HT1080 (cell line): ENCODE measurements at regions not wholly inside any gene's neighbourhood (a gene's known extent, or its start where the extent isn't known, plus 50 kb on each side); places are given as distances from the start of the nearest gene placed in this dataset.
A peak's percentile ranks its signal among the peaks of the same experiment; 100 is the strongest.

Experiments used
- DNase-seq: peaks from one replicate; pipeline ENCODE4 v3.0.0-alpha.2; 2015; ENCODE audit warnings: low read depth

- DNase-seq, result no peak
These were observed 362.8 kb upstream of the RGMA start for GRCh38 chr15:93451822-93452221.

- DNase-seq, result no peak
These were observed 362.3 kb upstream of the RGMA start for GRCh38 chr15:93451265-93451664.

- no peak for DNase-seq
These were observed 360.8 kb upstream of the RGMA start for GRCh38 chr15:93449798-93450197.

DNA sequence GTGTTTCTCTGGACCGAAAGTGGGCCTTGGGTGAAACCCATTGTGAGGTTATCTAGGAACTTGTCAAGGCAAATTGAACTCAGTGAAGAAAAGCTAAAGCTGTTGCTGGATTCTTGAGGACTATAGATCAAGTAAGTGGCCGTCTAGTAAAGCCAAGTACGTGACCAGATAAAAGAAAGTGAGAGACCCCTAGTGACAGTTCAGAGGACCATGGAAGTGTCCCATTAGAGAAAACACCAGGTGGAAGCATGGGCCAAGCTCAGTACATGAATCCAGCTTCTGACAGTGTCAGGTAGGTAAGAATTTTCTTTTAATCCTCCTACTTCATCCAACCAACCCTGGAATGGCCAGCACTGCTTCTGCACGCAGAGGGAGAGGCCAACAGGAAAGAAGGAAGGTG lies 349.3 kb upstream of the RGMA start:
- no peak for DNase-seq

DNA sequence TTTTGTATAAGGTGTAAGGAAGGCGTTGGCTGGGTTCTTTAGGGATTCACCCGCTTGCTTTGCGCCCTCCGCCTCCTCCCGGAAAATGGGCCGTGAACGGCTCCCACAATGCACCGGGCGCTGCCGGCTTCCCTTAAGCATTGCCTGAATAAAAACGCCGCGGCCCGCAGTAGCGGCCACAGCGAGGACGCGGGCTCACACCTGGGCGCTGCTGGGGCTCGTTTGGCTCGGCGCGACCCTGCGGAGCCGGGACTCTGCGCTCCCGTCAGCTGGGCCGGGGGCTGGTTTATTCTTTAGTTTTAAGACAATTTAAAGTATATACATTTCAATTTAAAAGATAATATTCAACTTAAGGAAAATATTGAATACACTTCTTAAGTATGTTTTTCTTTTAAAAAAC lies 343.5 kb upstream of the RGMA start:
- DNase-seq, result no peak

DNA sequence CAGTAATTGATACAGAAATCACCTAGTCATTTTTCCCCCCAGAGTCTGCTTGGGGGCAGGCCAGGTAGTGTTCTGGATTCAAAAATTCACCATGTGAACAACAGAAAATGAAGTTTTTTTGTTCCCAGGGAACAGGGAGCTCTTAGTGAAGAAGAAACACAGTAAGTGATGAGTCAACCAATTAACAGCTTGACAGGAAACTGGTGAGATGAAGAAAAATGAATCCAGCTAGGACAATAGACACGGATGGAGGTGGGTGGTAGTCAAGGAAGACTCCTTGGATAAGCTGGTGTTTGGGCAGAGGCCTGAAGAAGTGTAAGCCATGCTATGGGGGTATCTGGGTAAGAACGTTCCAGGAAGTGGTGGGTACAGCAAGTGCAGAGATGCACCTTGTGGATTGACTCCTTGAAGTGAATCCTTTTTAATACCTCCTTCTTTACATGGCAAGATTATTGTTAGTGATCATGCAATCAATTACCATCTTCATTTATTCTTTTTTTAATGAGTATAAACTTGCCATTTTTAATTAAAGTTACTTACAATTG lies 339.9 kb upstream of the RGMA start:
- DNase-seq, result no peak

DNA sequence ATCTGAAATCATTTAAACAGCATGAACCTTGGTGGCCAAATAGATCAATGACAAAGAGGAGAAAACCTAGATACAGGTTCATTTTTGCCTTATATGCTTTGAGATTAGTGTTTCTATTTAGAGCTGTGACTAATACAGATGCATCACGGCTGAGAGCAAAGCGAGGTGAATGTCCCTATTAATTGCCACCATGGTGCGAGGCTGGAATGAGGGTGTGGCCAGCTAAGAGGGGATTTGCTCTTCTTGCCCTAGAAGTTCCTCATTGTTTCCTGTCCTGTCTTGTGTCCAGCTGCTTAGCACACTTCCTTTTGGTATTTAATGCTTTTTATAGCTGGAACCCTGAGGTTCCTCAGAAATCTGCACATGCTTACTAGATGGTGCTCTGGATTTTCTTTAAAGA lies 339.1 kb upstream of the RGMA start:
- peak; percentile 9 for DNase-seq

DNA sequence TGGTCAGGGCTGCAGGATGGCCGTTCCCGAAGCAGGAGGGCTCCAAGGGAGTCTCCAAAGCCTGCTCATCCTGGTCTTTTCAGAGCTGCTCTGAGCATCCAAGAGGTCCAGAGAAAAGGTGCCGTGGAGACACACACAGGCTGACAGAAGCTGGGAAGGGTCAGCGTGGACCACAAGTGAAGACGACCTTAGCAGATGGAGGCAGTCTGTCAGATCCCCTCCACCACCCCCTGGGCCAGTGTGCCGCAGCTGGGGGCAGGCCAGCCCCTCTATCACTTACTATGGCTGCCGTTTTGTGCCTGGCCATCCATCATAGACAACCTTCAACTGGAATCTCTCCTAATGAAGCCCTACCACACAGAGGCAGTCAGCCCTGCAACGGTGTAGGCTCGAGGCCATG lies 335.1 kb upstream of the RGMA start:
- no peak for DNase-seq

DNA sequence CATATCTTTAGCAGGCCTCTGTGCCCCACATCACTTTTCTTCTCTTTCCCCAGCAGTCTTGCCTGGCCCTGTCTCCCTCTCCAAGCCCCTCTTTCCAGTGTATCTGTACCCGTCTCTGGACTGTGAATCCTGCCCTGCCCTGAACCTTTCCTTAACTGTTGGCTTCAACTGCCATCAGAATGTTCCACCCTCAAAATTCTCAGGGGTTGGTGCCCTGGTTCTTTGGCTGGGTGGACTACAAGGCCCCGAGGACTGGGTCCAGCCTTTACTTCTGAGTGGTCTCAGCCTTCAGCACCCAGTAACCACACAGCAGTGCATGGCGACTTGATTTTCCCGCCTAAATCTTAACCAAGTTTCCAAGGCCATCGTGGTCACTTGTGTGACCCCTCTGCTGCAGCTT lies 333.5 kb upstream of the RGMA start:
- DNase-seq, result no peak

DNA sequence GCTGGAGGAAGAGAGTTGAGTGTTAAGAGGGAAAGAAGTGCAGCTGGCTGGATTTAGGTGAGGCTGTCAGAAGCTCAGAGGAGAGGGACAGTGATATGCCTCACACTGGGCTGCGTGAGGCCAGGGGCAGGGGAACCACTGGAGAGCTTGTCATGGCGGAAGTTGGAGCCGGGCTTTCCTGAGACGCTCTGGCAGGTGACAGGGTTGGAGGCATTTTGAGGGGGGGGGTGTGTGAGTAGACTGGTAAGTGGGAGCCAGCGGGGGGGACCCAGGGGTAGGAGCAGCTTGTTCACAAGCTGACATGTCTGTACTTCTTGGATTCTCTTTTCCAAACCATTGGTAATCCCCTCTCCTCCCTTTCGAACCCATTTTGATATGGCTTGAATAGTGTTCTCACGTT lies 331.5 kb upstream of the RGMA start:
- DNase-seq, result no peak

- peak; percentile 42 for DNase-seq
These were observed 331.0 kb upstream of the RGMA start for GRCh38 chr15:93420050-93420452.

DNA sequence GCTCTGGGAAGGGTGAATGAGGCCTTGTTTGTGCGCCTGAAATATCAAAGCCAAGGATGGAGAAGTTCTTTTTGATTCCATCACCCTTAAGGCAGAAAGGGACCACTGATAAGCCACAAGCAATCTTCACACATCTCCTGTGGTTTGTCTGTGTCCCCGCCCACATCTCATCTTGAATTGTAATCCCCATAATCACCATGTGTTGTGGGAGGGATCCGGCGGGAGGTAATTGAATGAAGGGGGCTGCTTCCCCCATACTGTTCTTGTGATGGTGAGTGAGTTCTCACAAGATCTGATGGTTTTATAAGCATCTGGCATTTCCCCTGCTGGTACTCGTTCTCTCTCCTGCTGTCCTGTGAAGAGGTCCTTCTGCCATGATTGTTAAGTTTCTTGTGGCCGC lies 329.6 kb upstream of the RGMA start:
- DNase-seq, result no peak

GRCh38 chr15:93417631-93418030 lies 328.6 kb upstream of the RGMA start:
- no peak for DNase-seq

DNA sequence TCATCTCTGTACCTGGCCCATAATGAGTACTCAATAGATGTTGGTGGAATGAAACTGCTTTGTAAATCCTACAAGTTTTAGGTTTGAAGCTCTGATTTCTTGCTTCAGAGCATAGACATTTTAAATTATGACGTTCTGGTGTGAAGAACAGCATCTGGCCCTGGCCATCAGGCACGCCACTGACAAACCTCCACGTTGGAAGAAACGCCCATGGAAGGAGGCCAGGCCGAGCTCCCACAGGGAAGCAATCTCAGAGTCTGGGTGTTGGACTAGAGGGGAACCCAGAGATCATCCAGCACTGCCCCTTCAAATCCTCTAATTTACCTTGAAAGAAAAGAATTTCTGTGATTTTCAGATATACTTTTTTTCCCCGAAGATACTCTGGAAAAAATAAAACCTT lies 328.1 kb upstream of the RGMA start:
- DNase-seq, result no peak

DNA sequence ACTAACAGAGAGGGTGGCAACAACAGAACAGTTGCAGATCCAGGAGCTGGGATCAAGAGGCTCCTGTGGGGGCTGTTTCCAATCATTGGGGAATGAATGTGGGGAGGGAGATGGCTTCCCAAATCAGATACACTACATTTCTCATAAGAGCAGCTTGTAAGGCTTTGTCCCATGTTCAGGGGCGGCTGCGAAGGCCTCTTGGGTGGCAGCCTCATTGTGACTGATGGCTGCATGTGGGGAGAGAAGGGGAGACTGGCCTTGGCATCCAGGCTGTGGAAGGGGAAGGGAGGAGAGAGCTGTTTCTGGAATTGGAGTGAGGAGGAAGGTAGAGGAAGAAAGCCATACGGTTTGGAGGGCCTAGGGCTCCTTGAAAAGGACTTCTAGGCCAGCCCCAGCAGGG lies 326.6 kb upstream of the RGMA start:
- DNase-seq, result no peak

DNA sequence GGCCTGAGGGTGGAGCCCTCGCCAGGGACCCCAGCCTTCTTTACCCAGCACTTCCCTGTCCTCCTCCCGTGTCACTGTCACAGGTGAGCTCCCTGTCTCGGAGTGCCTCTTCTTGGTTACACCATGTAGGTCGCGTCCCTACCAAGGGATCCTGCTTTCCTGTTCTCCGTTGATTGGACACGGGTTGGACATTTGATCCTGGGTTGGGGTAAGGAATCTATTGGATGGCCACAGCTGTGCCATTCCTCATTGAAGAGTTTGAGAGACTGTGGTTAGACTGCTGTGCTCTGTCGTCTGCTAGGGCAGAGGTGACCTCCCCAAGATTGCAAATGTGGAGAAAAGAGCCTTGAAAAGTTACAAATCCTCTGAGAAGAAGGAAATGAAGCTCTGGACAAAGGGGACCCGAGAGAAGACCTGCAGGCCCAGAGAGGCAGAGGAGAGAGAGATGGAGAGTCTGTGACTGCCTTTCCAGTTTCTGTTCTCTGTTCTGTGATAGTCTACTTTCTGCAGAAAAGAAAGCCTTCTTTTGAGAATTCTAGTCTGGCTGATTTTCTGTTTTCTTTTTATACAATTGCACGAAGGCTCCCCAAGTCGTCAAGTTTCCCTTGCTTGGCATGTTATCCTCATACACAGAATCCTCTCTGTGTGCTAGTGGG lies 325.7 kb upstream of the RGMA start:
- DNase-seq, result no peak

DNA sequence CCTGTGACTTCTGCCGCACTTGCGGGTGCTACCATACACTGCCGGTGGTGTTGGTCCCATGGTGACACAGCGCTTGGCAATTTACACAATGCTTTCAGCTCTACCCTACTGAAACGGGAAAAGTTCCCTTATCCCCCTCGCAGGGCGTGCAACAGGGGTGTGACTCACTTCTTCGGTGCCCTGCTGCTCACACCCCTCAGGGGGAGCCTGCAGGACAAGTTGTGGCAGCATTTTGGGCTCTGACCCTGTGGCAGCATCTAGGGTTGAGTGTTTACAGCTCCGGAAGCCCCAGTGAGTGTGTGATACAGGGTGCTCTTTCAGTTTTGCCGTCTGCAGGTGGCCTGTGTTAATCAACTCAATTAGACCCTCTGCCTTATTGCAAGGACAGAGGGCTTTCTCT lies 324.7 kb upstream of the RGMA start:
- no peak for DNase-seq

- DNase-seq, result no peak
These were observed 310.1 kb upstream of the RGMA start for GRCh38 chr15:93399121-93399520.

GRCh38 chr15:93389211-93389610 lies 300.2 kb upstream of the RGMA start:
- DNase-seq, result no peak

DNA sequence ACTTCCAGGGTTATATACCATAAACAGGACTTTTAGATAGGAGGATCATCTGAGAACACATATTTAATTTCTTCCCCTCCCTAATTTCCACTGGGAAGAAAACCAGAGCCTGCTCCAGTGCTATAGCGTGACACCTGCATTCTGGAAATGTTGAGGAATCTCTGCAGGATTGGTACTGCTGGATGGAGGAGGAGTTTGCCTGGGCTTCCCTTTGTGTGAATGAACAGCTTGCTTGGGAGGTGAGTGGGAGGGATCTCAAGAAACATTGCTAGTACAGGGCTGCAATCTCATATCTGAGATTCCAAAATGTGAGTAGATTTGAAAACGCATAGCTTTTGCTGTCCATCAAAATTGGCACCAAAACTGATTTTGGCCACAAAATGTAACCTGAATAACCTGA lies 295.9 kb upstream of the RGMA start:
- DNase-seq, result no peak

DNA sequence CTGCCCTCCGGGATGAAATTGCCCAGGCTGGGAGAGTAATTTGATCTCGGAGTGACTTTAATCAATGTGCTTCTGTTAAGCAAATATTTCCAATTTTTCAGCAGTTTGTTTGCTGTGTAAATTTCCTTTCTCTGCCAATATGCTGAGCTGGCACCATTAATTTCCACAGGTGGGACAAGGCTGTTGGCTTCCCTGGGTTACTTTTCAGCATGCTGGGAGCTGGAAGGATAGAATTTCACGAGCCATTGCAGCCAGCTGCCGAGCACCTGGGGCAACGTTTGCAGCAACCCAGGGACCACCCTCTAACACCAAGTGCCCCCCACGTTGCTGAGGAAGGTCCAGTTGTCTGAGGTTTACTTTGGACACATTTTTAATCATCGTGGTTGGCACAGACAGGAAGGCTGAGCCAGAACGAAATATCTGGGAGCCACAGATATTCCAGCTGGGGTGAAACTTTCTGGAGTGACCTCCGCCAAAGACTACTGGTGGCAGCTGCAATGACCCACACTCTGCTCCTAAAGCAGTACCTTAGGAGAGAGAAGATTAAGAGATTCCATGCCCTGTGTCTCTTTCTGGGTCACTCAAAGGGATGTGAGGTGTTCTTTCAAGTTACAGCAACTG lies 293.3 kb upstream of the RGMA start:
- no peak for DNase-seq

GRCh38 chr15:93378558-93378957 lies 289.5 kb upstream of the RGMA start:
- no peak for DNase-seq

DNA sequence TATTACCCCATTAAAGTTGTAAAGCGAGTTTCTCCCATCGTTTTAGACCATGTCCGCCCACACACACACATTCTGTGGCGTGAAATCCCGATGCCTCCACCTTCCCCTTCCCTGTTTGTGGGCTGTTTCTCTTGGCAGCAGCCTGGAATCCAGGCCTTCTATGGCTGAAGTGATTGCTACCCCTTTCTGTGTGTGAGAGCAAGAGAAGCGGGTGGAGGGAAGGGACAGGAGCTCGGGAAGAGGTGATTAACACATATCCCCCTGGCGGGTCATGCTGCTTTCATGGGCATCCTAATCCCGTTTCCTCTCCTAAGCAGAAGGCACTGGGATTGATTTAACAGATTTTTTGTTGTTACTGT lies 283.8 kb upstream of the RGMA start:
- no peak for DNase-seq
